Heart right ventricle (tissue), 16 donors: ENCODE measurements at regions not wholly inside any gene's neighbourhood (a gene's known extent, or its start where the extent isn't known, plus 50 kb on each side); places are given as distances from the start of the nearest gene placed in this dataset.

Experiments
- ATAC-seq, 8 donors: fragments of 200-7000 bp; cut with Tn5 transposase; one replicate each; pipeline ENCODE4 v1.9.1; 2020; ENCODE audit warnings: mild to moderate bottlenecking in 8 of 8, moderate library complexity in 8 of 8, moderate number of reproducible peaks in 1 of 8
- DNase-seq, 2 donors: peaks; one replicate each; pipeline ENCODE4 v3.0.0-alpha.2; 2020
- H3K27ac ChIP-seq, 10 donors: fragments of 200-600 bp; sonication (generic) in 2 of 10; one replicate each; pipeline versions ENCODE4 v1.5.0 to v1.8.0; 2020 to 2022; ENCODE audit warnings: mild to moderate bottlenecking in 3 of 10
- H3K27me3 ChIP-seq, 7 donors: fragments of 200-600 bp; one replicate each; pipeline ENCODE4 v1.8.0; 2021 to 2022; ENCODE audit warnings: mild to moderate bottlenecking in 2 of 7
- H3K36me3 ChIP-seq, 9 donors: fragments of 200-600 bp; sonication (generic) in 1 of 9; one replicate each; pipeline versions ENCODE4 v1.5.0 to v1.8.0; 2020 to 2022; ENCODE audit warnings: mild to moderate bottlenecking in 2 of 9
- H3K4me1 ChIP-seq, 9 donors: fragments of 200-600 bp; sonication (generic) in 1 of 9; one replicate each; pipeline versions ENCODE4 v1.5.0 to v1.8.0; 2020 to 2022; ENCODE audit warnings: mild to moderate bottlenecking in 4 of 9
- H3K4me3 ChIP-seq, 10 donors: fragments of 200-600 bp; sonication (generic) in 2 of 10; one replicate each; pipeline versions ENCODE4 v1.5.0 to v1.8.0; 2020 to 2022; ENCODE audit warnings: mild to moderate bottlenecking in 7 of 10, moderate library complexity in 2 of 10
- H3K9me3 ChIP-seq, 11 donors: fragments of 200-600 bp in 10 of 11; sonication (generic) in 2 of 11; one replicate each; pipeline versions ENCODE4 v1.5.0 to v1.8.0; 2013 to 2022; ENCODE audit warnings: mild to moderate bottlenecking in 2 of 11, control low read depth in 1 of 11, moderate library complexity in 1 of 11
- WGBS, 2 donors: extraction: QIAGEN DNeasy Blood & Tissue Kit; methylation state at CpG; one replicate each; pipeline ENCODE4 v1.1.7; 2013; ENCODE audit warnings: inconsistent platforms in 1 of 2; 5-methylcytosine and 5-hydroxymethylcytosine counted together
- intact Hi-C, 10 donors: fragments of 100-400 bp; cut with DNase I; formaldehyde crosslinking; loops; one replicate each; pipeline versions ENCODE4 v1.11.1 to v1.14.2; 2022
- TF ChIP-seq, protein P1 (sequence below), 9 donors: fragments of 200-600 bp; sonication (generic) in 2 of 9; IDR thresholded peaks; one replicate each; pipeline versions ENCODE4 v1.5.0 to v1.8.0; 2021 to 2022; ENCODE audit warnings: antibody characterized with exemption in 9 of 9, mild to moderate bottlenecking in 5 of 9, moderate library complexity in 1 of 9
- donor health status: Arrhythmogenic right ventricular cardiomyopathy.
- donor health status: ischemic (EF 13 %, LVEDD 7.1; RV severe dilation, severe dysfunction).
- donor health status: healthy with polysubstance abuse.
- donor health status: DM: no; HTN: yes; CAD: no.
- donor health status: DM: no; HTN: no; CAD: no.
- donor health status: ischemic (EF 25% LVEDD 6.9; RV normal size, moderate dysfunction).
- donor health status: ischemic (EF 25% LVEDD 5.7; RV mildly dilated, moderate dysfunction).
- donor health status: healthy.
- donor health status: DM: yes; HTN: yes; CAD: no.
- donor health status: Ischemic cardiomyopathy.
- donor health status: ischemic (EF 35%, LVEDD 5.7; RV mildly dilated, moderate dysfunction).
- donor health status: nonischemic (EF 11% LVEDD 7.7; RV severe dilation, severe dysfunction).
- donor health status: DM: yes; HTN: yes; CAD: no.
- donor health status: PGD.
- donor health status: ischemic (EF 29% LVEDD 5.4; RV normal size, mild dysfunction).
- donor health status: nonischemic (EF 23%, LVEDD 6.1; RV moderate dilation, normal function).

DNA sequence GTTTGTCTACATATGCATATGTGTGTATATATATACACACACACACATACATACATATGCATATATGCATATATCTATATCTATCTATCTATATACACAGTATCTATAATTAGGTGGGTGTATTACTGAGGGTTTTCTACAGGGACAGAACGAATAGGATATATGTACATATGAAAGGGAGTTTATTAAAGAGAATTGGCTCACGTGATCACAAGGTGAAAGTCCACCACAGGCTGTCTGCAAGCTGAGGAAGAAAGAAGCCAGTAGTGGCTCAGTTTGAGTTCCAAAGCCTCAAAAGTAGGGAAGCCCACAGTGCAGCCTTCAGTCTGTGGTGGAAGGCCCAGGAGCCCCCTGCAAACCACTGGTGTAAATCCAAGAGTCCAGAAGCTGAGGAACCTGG, 756.0 kb upstream of the ACVR2A start:
- WGBS, 2 donors, result 77 to 88% methylated on average over 2 of the region's 2 CpGs
- Histone ChIP-seq H3K4me3 (no peak overlapping the region), H3K36me3 (no peaks in the 10 kb centered on the region), H3K4me1 (peaks cover 0 to 8% (median 0%) of the 10 kb centered on the region in 9 donors), H3K9me3 (no peaks in the 10 kb centered on the region), H3K27ac (no peak overlapping the region), H3K27me3 (no peaks in the 10 kb centered on the region)
- TF ChIP-seq, protein P1, sequence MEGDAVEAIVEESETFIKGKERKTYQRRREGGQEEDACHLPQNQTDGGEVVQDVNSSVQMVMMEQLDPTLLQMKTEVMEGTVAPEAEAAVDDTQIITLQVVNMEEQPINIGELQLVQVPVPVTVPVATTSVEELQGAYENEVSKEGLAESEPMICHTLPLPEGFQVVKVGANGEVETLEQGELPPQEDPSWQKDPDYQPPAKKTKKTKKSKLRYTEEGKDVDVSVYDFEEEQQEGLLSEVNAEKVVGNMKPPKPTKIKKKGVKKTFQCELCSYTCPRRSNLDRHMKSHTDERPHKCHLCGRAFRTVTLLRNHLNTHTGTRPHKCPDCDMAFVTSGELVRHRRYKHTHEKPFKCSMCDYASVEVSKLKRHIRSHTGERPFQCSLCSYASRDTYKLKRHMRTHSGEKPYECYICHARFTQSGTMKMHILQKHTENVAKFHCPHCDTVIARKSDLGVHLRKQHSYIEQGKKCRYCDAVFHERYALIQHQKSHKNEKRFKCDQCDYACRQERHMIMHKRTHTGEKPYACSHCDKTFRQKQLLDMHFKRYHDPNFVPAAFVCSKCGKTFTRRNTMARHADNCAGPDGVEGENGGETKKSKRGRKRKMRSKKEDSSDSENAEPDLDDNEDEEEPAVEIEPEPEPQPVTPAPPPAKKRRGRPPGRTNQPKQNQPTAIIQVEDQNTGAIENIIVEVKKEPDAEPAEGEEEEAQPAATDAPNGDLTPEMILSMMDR (IDR thresholded peaks at IDR 0.05), result no peak
- no peak for ATAC-seq
- no peak for DNase-seq
- intact Hi-C loops, result loop anchor here in 1 of 10 donors (10.0 kb wide), 1 partner anchor 816 kb away; no protein-coding TSS in a partner anchor

DNA sequence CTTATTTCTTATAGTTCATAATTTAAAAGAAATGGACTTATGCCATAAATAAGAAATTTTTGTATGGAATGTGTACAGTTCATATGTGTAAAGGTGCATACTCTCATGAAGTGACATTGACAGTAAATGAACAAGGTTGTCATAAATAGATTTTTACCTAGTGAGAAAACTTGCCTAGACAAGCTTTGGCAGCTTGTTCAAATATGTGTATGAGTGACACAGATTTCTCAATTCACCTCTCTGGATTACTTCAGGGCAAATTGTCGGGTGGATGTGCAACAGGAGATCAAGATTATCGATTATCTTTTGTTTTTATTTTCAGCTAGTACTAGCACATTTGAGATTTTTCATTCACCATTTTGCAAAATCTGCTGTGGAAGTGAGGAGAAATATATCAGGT, 758.1 kb upstream of the ACVR2A start:
- Histone ChIP-seq H3K27me3 (no peaks in the 10 kb centered on the region), H3K4me1 (peaks cover 0 to 18% (median 0%) of the 10 kb centered on the region in 9 donors), H3K4me3 (no peak overlapping the region), H3K36me3 (no peaks in the 10 kb centered on the region), H3K9me3 (no peaks in the 10 kb centered on the region), H3K27ac (no peak overlapping the region)
- no peak for ATAC-seq
- TF ChIP-seq, protein P1 (IDR thresholded peaks at IDR 0.05), result no peak
- DNase-seq, result no peak
- 91 to 94% methylated on average over 2 of the region's 2 CpGs for WGBS, 2 donors
- intact Hi-C loops, result loop anchor here in 1 of 10 donors (10.0 kb wide), 1 partner anchor 818 kb away; no protein-coding TSS in a partner anchor

DNA sequence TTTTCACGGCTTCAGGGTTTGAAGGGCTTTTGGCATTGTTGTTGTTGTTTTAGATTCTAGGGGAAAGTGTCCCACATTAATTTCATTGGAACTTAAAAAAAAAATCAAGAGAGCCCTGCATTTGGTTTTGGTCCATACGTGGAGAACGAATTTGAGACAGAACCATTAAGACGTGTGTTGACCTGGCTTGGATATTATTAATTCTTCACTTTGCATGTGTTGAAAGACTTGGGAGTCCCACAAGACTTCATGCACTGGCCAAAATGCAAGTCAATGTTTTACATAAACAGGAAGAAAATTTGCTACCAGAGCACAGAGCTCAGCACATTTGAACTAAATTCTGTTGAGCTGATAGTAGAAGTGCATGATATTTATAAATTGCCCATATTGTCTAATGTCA, 761.2 kb upstream of the ACVR2A start:
- whole genome bisulfite sequencing, 2 donors, result 75 to 80% methylated on average over 4 of the region's 4 CpGs
- DNase-seq (no peak), ATAC-seq (peak in 2 of 8 donors; percentile 38 to 51)
- Histone ChIP-seq H3K27me3 (no peaks in the 10 kb centered on the region), H3K27ac (peak overlapping the region in 1 of 10 donors; percentile 45), H3K9me3 (no peaks in the 10 kb centered on the region), H3K4me1 (peaks cover 0 to 18% (median 0%) of the 10 kb centered on the region in 9 donors), H3K4me3 (no peak overlapping the region), H3K36me3 (no peaks in the 10 kb centered on the region)
- TF ChIP-seq, protein P1 (IDR thresholded peaks at IDR 0.05), result no peak
- intact Hi-C loops, result loop anchor here (1.0 to 10.0 kb wide), 4 partner anchors 821 to 829 kb away; no protein-coding TSS in a partner anchor

DNA sequence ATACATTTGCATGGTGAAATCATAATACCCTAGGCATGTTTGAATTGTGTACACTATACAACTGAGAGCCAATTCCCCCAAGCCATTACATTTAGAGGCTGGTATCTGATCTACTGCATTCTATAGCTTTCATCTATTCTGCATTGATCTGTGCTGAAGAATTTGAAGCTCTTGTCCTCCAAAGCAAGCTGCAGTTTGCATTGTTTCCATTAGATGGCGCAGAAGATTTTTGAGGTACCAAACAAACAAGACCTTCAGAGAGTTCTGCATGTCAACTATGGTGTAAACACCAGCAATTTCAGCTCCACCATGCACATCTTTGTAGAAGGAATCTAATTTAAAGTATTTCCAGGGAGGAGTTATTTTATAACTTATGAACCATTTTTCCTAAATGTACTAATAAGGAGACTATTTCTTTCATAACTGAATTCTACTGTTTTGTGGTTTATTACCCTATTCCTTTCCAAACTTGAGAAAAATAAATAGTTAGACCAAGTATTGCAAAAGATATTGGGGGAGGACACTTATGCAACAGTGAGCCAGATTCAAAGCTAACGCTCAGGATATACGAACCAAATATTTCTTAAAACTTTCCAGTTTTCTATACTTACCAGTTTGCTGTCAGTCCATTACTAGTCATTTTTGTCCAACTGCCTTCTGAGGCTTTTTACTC, 761.8 kb upstream of the ACVR2A start:
- intact Hi-C loops, result loop anchor here (1.0 to 10.0 kb wide), 4 partner anchors 822 to 829 kb away; no protein-coding TSS in a partner anchor

More for the DNA sequence above, 761.8 kb upstream of the ACVR2A start:
- 40 to 52% methylated on average over 3 of the region's 3 CpGs for WGBS, 2 donors
- ATAC-seq, result peak in 5 of 8 donors; percentile 38 to 69 (median 42)
- Histone ChIP-seq H3K4me1 (peaks cover 0 to 18% (median 0%) of the 10 kb centered on the region in 9 donors), H3K36me3 (no peaks in the 10 kb centered on the region), H3K27ac (no peak overlapping the region), H3K4me3 (no peak overlapping the region), H3K27me3 (no peaks in the 10 kb centered on the region), H3K9me3 (no peaks in the 10 kb centered on the region)
- TF ChIP-seq, protein P1 (IDR thresholded peaks at IDR 0.05), result peak; percentile 62 to 89 (median 84)
- DNase-seq, result peak in 1 of 2 donors; percentile 55
